ENCODE measurements at regions not wholly inside any gene's neighbourhood (a gene's known extent, or its start where the extent isn't known, plus 50 kb on each side); places are given as distances from the start of the nearest gene placed in this dataset.

DNA sequence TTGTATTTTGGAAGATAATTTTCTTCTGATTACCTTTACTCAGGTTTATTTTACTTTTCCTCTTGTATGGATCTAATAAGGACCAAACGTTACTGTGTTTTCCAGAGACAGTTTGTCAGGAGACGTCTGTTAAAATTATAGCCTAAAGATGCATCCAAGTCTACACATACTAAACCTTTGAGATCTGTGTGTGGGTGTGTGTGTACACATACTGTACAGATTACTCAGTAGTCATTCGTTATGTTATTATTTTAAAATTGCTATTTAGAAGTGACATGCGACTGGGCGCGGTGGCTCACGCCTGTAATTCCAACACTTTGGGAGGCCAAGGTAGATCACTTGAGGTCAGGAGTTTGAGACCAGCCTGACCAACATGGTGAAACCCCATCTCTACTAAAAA lies 51.6 kb upstream of the CNTLN start:
- no peak for TF ChIP-seq TCF7L2 (IDR thresholded peaks at IDR 0.05; ENCODE audit: borderline replicate concordance, extremely low read depth, insufficient read depth, insufficient read length)
- no peak for TF ChIP-seq EZH2phosphoT487 (IDR thresholded peaks at IDR 0.05; ENCODE audit: borderline replicate concordance)
- TF ChIP-seq YY1 (IDR thresholded peaks at IDR 0.05; ENCODE audit: extremely low read depth, insufficient replicate concordance, low read depth, low read length) = no peak
- TF ChIP-seq CBX3 (IDR thresholded peaks at IDR 0.05; ENCODE audit: low read depth) = no peak
- no peak for TF ChIP-seq RAD21 (IDR thresholded peaks at IDR 0.05; ENCODE audit: low read depth)
- no peak for TF ChIP-seq SRF (IDR thresholded peaks at IDR 0.05; ENCODE audit: low read depth)
- TF ChIP-seq SIN3A (IDR thresholded peaks at IDR 0.05; ENCODE audit: low read depth) = no peak
- TF ChIP-seq, protein P1, sequence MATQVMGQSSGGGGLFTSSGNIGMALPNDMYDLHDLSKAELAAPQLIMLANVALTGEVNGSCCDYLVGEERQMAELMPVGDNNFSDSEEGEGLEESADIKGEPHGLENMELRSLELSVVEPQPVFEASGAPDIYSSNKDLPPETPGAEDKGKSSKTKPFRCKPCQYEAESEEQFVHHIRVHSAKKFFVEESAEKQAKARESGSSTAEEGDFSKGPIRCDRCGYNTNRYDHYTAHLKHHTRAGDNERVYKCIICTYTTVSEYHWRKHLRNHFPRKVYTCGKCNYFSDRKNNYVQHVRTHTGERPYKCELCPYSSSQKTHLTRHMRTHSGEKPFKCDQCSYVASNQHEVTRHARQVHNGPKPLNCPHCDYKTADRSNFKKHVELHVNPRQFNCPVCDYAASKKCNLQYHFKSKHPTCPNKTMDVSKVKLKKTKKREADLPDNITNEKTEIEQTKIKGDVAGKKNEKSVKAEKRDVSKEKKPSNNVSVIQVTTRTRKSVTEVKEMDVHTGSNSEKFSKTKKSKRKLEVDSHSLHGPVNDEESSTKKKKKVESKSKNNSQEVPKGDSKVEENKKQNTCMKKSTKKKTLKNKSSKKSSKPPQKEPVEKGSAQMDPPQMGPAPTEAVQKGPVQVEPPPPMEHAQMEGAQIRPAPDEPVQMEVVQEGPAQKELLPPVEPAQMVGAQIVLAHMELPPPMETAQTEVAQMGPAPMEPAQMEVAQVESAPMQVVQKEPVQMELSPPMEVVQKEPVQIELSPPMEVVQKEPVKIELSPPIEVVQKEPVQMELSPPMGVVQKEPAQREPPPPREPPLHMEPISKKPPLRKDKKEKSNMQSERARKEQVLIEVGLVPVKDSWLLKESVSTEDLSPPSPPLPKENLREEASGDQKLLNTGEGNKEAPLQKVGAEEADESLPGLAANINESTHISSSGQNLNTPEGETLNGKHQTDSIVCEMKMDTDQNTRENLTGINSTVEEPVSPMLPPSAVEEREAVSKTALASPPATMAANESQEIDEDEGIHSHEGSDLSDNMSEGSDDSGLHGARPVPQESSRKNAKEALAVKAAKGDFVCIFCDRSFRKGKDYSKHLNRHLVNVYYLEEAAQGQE (IDR thresholded peaks at IDR 0.05; ENCODE audit: low read depth) = no peak
- TF ChIP-seq, protein P2, sequence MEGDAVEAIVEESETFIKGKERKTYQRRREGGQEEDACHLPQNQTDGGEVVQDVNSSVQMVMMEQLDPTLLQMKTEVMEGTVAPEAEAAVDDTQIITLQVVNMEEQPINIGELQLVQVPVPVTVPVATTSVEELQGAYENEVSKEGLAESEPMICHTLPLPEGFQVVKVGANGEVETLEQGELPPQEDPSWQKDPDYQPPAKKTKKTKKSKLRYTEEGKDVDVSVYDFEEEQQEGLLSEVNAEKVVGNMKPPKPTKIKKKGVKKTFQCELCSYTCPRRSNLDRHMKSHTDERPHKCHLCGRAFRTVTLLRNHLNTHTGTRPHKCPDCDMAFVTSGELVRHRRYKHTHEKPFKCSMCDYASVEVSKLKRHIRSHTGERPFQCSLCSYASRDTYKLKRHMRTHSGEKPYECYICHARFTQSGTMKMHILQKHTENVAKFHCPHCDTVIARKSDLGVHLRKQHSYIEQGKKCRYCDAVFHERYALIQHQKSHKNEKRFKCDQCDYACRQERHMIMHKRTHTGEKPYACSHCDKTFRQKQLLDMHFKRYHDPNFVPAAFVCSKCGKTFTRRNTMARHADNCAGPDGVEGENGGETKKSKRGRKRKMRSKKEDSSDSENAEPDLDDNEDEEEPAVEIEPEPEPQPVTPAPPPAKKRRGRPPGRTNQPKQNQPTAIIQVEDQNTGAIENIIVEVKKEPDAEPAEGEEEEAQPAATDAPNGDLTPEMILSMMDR (IDR thresholded peaks at IDR 0.05 in 2 of 3, conservative IDR thresholded peaks at IDR 0.05 in 1 of 3; ENCODE audit: borderline replicate concordance in 1 of 3, insufficient read depth in 1 of 3, low read depth in 2 of 3, low read length in 2 of 3) = no peak
- no peak for TF ChIP-seq POLR2AphosphoS5 (IDR thresholded peaks at IDR 0.05; ENCODE audit: low read depth, low read length)
- TF ChIP-seq POLR2A (IDR thresholded peaks at IDR 0.05; ENCODE audit: borderline replicate concordance, extremely low read depth, insufficient read depth, insufficient read length) = no peak
- Histone ChIP-seq H3K9me3 (ENCODE audit: control insufficient read depth in 1 of 2, insufficient read depth in 1 of 2, low read depth in 1 of 2, low read length in 2 of 2) (no peaks in the 10 kb centered on the region), H3K79me2 (ENCODE audit: insufficient read depth, low read length) (no peaks in the 10 kb centered on the region), H4K20me1 (ENCODE audit: insufficient read depth) (no peaks in the 10 kb centered on the region), H3K4me1 (ENCODE audit: control insufficient read depth in 1 of 2, insufficient read depth in 2 of 2, low read length in 2 of 2) (no peaks in the 10 kb centered on the region), H3K9ac (ENCODE audit: low read length) (no peak overlapping the region), H3K27me3 (ENCODE audit: insufficient read depth, low read length) (no peaks in the 10 kb centered on the region), H2AFZ (ENCODE audit: low read depth, low read length, poor library complexity, severe bottlenecking) (no peak overlapping the region), H3K36me3 (ENCODE audit: control insufficient read depth in 1 of 2, insufficient read depth in 2 of 2, low read length in 2 of 2) (no peaks in the 10 kb centered on the region), H3K9me2 (ENCODE audit: insufficient read depth) (no peaks in the 10 kb centered on the region), H3K27ac (ENCODE audit: low read depth, low read length) (no peak overlapping the region), H3K4me2 (ENCODE audit: low read length) (no peak overlapping the region), H3K4me3 (replicated peaks in 1 of 2; ENCODE audit: low read depth in 1 of 2, low read length in 2 of 2) (no peak overlapping the region)
- DNase-seq (ENCODE audit: low read depth, low spot score) = no peak
- ATAC-seq = no peak
- ChIA-PET RAD21 (ENCODE audit: low non-redundant PET in 1 of 2, low total read pairs in 2 of 2, uncharacterized antibody in 2 of 2, unreplicated experiment in 2 of 2) (no interaction called here), CTCF (no interaction called here), POLR2A (no interaction called here)
- intact Hi-C loops (cut with micrococcal nuclease) = no loop called here
- no TSS peak for BruUV-seq (replicated peaks)

Data from HCT116 (cell line).